ENCODE measurements at regions not wholly inside any gene's neighbourhood (a gene's known extent, or its start where the extent isn't known, plus 50 kb on each side); places are given as distances from the start of the nearest gene placed in this dataset.
A peak's percentile ranks its signal among the peaks of the same experiment; 100 is the strongest.
"Not testable (repeated sequence)": the region's sequence is repeated elsewhere in the genome, so short reads cannot be mapped to it uniquely, and the experiment has no call there.

- H2BK12ac ChIP-seq (ENCODE audit: low read length): not testable (repeated sequence)
These were observed 66.8 kb upstream of the IVNS1ABP start for GRCh38 chr1:185383805-185384204.

GRCh38 chr1:185377831-185378230 lies 60.8 kb upstream of the IVNS1ABP start:
- Histone ChIP-seq H3K36me3 (ENCODE audit: control insufficient read depth in 1 of 2, insufficient read depth in 2 of 2, low read length in 2 of 2) (no peaks in the 10 kb centered on the region), H2BK12ac (ENCODE audit: low read length) (no peak overlapping the region), H2BK5ac (ENCODE audit: low read depth, low read length, poor library complexity) (no peak overlapping the region), H2AFZ (ENCODE audit: insufficient read depth, low read length, poor library complexity) (no peak overlapping the region), H2AK5ac (ENCODE audit: low read length) (no peak overlapping the region), H4K91ac (ENCODE audit: low read depth, low read length) (no peak overlapping the region), H3K4me2 (ENCODE audit: low read length) (no peak overlapping the region), H4K8ac (ENCODE audit: low read depth, low read length) (no peak overlapping the region), H3K14ac (ENCODE audit: low read length) (no peak overlapping the region), H3K27me3 (ENCODE audit: insufficient read depth, low read length) (no peaks in the 10 kb centered on the region), H3K4me1 (ENCODE audit: control insufficient read depth in 1 of 2, insufficient read depth in 2 of 2, low read length in 2 of 2) (peaks cover 3% of the 10 kb centered on the region in 2 experiments), H3K79me1 (ENCODE audit: low read length) (peaks cover 1% of the 10 kb centered on the region), H3K4me3 (ENCODE audit: low read depth, low read length) (no peak overlapping the region), H3K4ac (ENCODE audit: low read depth, low read length) (no peak overlapping the region), H3K79me2 (ENCODE audit: control insufficient read depth, insufficient read depth, low read length, poor library complexity) (no peaks in the 10 kb centered on the region), H3K23ac (ENCODE audit: low read length) (no peak overlapping the region), H3K9me3 (ENCODE audit: insufficient read depth, low read depth, low read length) (no peaks in the 10 kb centered on the region), H4K12ac (ENCODE audit: low read depth, low read length) (no peak overlapping the region), H3K27ac (ENCODE audit: low read depth, low read length) (no peak overlapping the region), H2BK120ac (ENCODE audit: insufficient read depth, low read length, poor library complexity) (no peak overlapping the region), H3K9ac (ENCODE audit: low read length) (no peak overlapping the region), H3K18ac (ENCODE audit: low read length) (no peak overlapping the region)
- no CpG with 5 or more reads among the region's 3 CpGs for WGBS (ENCODE audit: extremely low coverage, insufficient coverage, insufficient read length)
- no peak for DNase-seq

More at GRCh38 chr1:185383805-185384204, 66.8 kb upstream of the IVNS1ABP start:
- H3K4me1 ChIP-seq (ENCODE audit: control insufficient read depth in 1 of 2, insufficient read depth in 2 of 2, low read length in 2 of 2); H2AFZ ChIP-seq (ENCODE audit: insufficient read depth, low read length, poor library complexity); H2AK5ac ChIP-seq (ENCODE audit: low read length); H3K4ac ChIP-seq (ENCODE audit: low read depth, low read length); H3K9me3 ChIP-seq (ENCODE audit: insufficient read depth, low read depth, low read length); H4K91ac ChIP-seq (ENCODE audit: low read depth, low read length); H3K23ac ChIP-seq (ENCODE audit: low read length); H2BK5ac ChIP-seq (ENCODE audit: low read depth, low read length, poor library complexity); H4K12ac ChIP-seq (ENCODE audit: low read depth, low read length); H2BK120ac ChIP-seq (ENCODE audit: insufficient read depth, low read length, poor library complexity); H3K27me3 ChIP-seq (ENCODE audit: insufficient read depth, low read length); H3K36me3 ChIP-seq (ENCODE audit: control insufficient read depth in 1 of 2, insufficient read depth in 2 of 2, low read length in 2 of 2); DNase-seq; H3K79me1 ChIP-seq (ENCODE audit: low read length); H3K14ac ChIP-seq (ENCODE audit: low read length); H3K4me3 ChIP-seq (ENCODE audit: low read depth, low read length); H3K79me2 ChIP-seq (ENCODE audit: control insufficient read depth, insufficient read depth, low read length, poor library complexity); H4K8ac ChIP-seq (ENCODE audit: low read depth, low read length); H3K18ac ChIP-seq (ENCODE audit: low read length); H3K27ac ChIP-seq (ENCODE audit: low read depth, low read length); H3K4me2 ChIP-seq (ENCODE audit: low read length); H3K9ac ChIP-seq (ENCODE audit: low read length): not testable (repeated sequence)
- WGBS (ENCODE audit: extremely low coverage, insufficient coverage, insufficient read length): no CpG with 5 or more reads among the region's 6 CpGs

- no peak overlapping the region for H2BK120ac ChIP-seq (ENCODE audit: insufficient read depth, low read length, poor library complexity)
- no peaks in the 10 kb centered on the region for H3K36me3 ChIP-seq (ENCODE audit: control insufficient read depth in 1 of 2, insufficient read depth in 2 of 2, low read length in 2 of 2)
- H3K27ac ChIP-seq (ENCODE audit: low read depth, low read length): no peak overlapping the region
- H3K4ac ChIP-seq (ENCODE audit: low read depth, low read length): no peak overlapping the region
- no peak overlapping the region for H4K12ac ChIP-seq (ENCODE audit: low read depth, low read length)
- no peak overlapping the region for H2BK12ac ChIP-seq (ENCODE audit: low read length)
- WGBS (ENCODE audit: extremely low coverage, insufficient coverage, insufficient read length): no CpG with 5 or more reads among the region's 7 CpGs
- H3K79me1 ChIP-seq (ENCODE audit: low read length): peaks cover 1% of the 10 kb centered on the region
- no peak overlapping the region for H3K4me3 ChIP-seq (ENCODE audit: low read depth, low read length)
- no peaks in the 10 kb centered on the region for H3K27me3 ChIP-seq (ENCODE audit: insufficient read depth, low read length)
- no peaks in the 10 kb centered on the region for H3K79me2 ChIP-seq (ENCODE audit: control insufficient read depth, insufficient read depth, low read length, poor library complexity)
- no peaks in the 10 kb centered on the region for H3K9me3 ChIP-seq (ENCODE audit: insufficient read depth, low read depth, low read length)
- H4K91ac ChIP-seq (ENCODE audit: low read depth, low read length): no peak overlapping the region
- H3K4me2 ChIP-seq (ENCODE audit: low read length): no peak overlapping the region
- H3K14ac ChIP-seq (ENCODE audit: low read length): no peak overlapping the region
- no peak overlapping the region for H3K23ac ChIP-seq (ENCODE audit: low read length)
- H2AK5ac ChIP-seq (ENCODE audit: low read length): no peak overlapping the region
- no peak overlapping the region for H2BK5ac ChIP-seq (ENCODE audit: low read depth, low read length, poor library complexity)
- no peak overlapping the region for H3K18ac ChIP-seq (ENCODE audit: low read length)
- no peak overlapping the region for H2AFZ ChIP-seq (ENCODE audit: insufficient read depth, low read length, poor library complexity)
- DNase-seq: peak in 1 of 2 donors; percentile 38
- H3K9ac ChIP-seq (ENCODE audit: low read length): no peak overlapping the region
- H3K4me1 ChIP-seq (ENCODE audit: control insufficient read depth in 1 of 2, insufficient read depth in 2 of 2, low read length in 2 of 2): peaks cover 3% of the 10 kb centered on the region in 2 experiments
- H4K8ac ChIP-seq (ENCODE audit: low read depth, low read length): no peak overlapping the region
These were observed 60.0 kb upstream of the IVNS1ABP start for GRCh38 chr1:185376840-185377635.

GRCh38 chr1:185376288-185376687 lies 59.2 kb upstream of the IVNS1ABP start:
- Histone ChIP-seq H4K12ac (ENCODE audit: low read depth, low read length) (no peak overlapping the region), H2BK12ac (ENCODE audit: low read length) (no peak overlapping the region), H3K27me3 (ENCODE audit: insufficient read depth, low read length) (no peaks in the 10 kb centered on the region), H3K4me1 (ENCODE audit: control insufficient read depth in 1 of 2, insufficient read depth in 2 of 2, low read length in 2 of 2) (peaks cover 3% of the 10 kb centered on the region in 2 experiments), H3K4ac (ENCODE audit: low read depth, low read length) (no peak overlapping the region), H3K79me1 (ENCODE audit: low read length) (peaks cover 1% of the 10 kb centered on the region), H2BK120ac (ENCODE audit: insufficient read depth, low read length, poor library complexity) (no peak overlapping the region), H3K14ac (ENCODE audit: low read length) (no peak overlapping the region), H3K4me2 (ENCODE audit: low read length) (no peak overlapping the region), H2AFZ (ENCODE audit: insufficient read depth, low read length, poor library complexity) (no peak overlapping the region), H3K36me3 (ENCODE audit: control insufficient read depth in 1 of 2, insufficient read depth in 2 of 2, low read length in 2 of 2) (no peaks in the 10 kb centered on the region), H3K18ac (ENCODE audit: low read length) (no peak overlapping the region), H3K9ac (ENCODE audit: low read length) (no peak overlapping the region), H2AK5ac (ENCODE audit: low read length) (no peak overlapping the region), H4K91ac (ENCODE audit: low read depth, low read length) (no peak overlapping the region), H3K9me3 (ENCODE audit: insufficient read depth, low read depth, low read length) (no peaks in the 10 kb centered on the region), H3K27ac (ENCODE audit: low read depth, low read length) (no peak overlapping the region), H3K23ac (ENCODE audit: low read length) (no peak overlapping the region), H3K4me3 (ENCODE audit: low read depth, low read length) (no peak overlapping the region), H4K8ac (ENCODE audit: low read depth, low read length) (no peak overlapping the region), H2BK5ac (ENCODE audit: low read depth, low read length, poor library complexity) (no peak overlapping the region), H3K79me2 (ENCODE audit: control insufficient read depth, insufficient read depth, low read length, poor library complexity) (no peaks in the 10 kb centered on the region)
- WGBS (ENCODE audit: extremely low coverage, insufficient coverage, insufficient read length): no CpG with 5 or more reads among the region's 2 CpGs
- DNase-seq: no peak
